ENCODE measurements at regions not wholly inside any gene's neighbourhood (a gene's known extent, or its start where the extent isn't known, plus 50 kb on each side); places are given as distances from the start of the nearest gene placed in this dataset.

GRCh38 chr3:187914231-187914630, 169.0 kb upstream of the BCL6 start:
- no peak for TF ChIP-seq ZNF416 (CRISPR knock-in tag; IDR thresholded peaks at IDR 0.05)
- TF ChIP-seq GABPB1 (CRISPR knock-in tag; IDR thresholded peaks at IDR 0.05): no peak
- TF ChIP-seq FOXJ3 (CRISPR knock-in tag; IDR thresholded peaks at IDR 0.05; ENCODE audit: borderline replicate concordance): no peak
- no peak for TF ChIP-seq SMAD4 (CRISPR knock-in tag; IDR thresholded peaks at IDR 0.05)
- no peak for TF ChIP-seq PRDM15 (CRISPR knock-in tag; IDR thresholded peaks at IDR 0.05)
- TF ChIP-seq, protein P1, sequence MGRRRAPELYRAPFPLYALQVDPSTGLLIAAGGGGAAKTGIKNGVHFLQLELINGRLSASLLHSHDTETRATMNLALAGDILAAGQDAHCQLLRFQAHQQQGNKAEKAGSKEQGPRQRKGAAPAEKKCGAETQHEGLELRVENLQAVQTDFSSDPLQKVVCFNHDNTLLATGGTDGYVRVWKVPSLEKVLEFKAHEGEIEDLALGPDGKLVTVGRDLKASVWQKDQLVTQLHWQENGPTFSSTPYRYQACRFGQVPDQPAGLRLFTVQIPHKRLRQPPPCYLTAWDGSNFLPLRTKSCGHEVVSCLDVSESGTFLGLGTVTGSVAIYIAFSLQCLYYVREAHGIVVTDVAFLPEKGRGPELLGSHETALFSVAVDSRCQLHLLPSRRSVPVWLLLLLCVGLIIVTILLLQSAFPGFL (CRISPR knock-in tag; IDR thresholded peaks at IDR 0.05; ENCODE audit: borderline replicate concordance): no peak
- no peak for TF ChIP-seq MXD4 (CRISPR knock-in tag; IDR thresholded peaks at IDR 0.05; ENCODE audit: borderline replicate concordance)
- TF ChIP-seq GRHL2 (CRISPR knock-in tag; IDR thresholded peaks at IDR 0.05; ENCODE audit: insufficient replicate concordance, severe bottlenecking): no peak
- TF ChIP-seq, protein P2, sequence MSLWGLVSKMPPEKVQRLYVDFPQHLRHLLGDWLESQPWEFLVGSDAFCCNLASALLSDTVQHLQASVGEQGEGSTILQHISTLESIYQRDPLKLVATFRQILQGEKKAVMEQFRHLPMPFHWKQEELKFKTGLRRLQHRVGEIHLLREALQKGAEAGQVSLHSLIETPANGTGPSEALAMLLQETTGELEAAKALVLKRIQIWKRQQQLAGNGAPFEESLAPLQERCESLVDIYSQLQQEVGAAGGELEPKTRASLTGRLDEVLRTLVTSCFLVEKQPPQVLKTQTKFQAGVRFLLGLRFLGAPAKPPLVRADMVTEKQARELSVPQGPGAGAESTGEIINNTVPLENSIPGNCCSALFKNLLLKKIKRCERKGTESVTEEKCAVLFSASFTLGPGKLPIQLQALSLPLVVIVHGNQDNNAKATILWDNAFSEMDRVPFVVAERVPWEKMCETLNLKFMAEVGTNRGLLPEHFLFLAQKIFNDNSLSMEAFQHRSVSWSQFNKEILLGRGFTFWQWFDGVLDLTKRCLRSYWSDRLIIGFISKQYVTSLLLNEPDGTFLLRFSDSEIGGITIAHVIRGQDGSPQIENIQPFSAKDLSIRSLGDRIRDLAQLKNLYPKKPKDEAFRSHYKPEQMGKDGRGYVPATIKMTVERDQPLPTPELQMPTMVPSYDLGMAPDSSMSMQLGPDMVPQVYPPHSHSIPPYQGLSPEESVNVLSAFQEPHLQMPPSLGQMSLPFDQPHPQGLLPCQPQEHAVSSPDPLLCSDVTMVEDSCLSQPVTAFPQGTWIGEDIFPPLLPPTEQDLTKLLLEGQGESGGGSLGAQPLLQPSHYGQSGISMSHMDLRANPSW (CRISPR knock-in tag; conservative IDR thresholded peaks at IDR 0.05; ENCODE audit: low read depth): no peak
- no peak for TF ChIP-seq ZNF232 (CRISPR knock-in tag; IDR thresholded peaks at IDR 0.05)
- no peak for TF ChIP-seq HMGA2 (CRISPR knock-in tag; IDR thresholded peaks at IDR 0.05)
- TF ChIP-seq TEAD1 (CRISPR knock-in tag; IDR thresholded peaks at IDR 0.05): no peak
- no peak for TF ChIP-seq NR2C2 (CRISPR knock-in tag; IDR thresholded peaks at IDR 0.05)
- TF ChIP-seq MLX (CRISPR knock-in tag; IDR thresholded peaks at IDR 0.05): no peak
- no peak for TF ChIP-seq TCF7 (CRISPR knock-in tag; IDR thresholded peaks at IDR 0.05; ENCODE audit: low read depth)
- no peak for TF ChIP-seq SP1 (CRISPR knock-in tag; conservative IDR thresholded peaks at IDR 0.05)
- TF ChIP-seq, protein P3, sequence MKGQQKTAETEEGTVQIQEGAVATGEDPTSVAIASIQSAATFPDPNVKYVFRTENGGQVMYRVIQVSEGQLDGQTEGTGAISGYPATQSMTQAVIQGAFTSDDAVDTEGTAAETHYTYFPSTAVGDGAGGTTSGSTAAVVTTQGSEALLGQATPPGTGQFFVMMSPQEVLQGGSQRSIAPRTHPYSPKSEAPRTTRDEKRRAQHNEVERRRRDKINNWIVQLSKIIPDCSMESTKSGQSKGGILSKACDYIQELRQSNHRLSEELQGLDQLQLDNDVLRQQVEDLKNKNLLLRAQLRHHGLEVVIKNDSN (CRISPR knock-in tag; IDR thresholded peaks at IDR 0.05): no peak
- TF ChIP-seq SMAD3 (CRISPR knock-in tag; IDR thresholded peaks at IDR 0.05; ENCODE audit: borderline replicate concordance): no peak
- TF ChIP-seq ZNF396 (CRISPR knock-in tag; IDR thresholded peaks at IDR 0.05; ENCODE audit: borderline replicate concordance): no peak
- ChIA-PET POLR2A (no interaction called here), CTCF (interaction anchor here (1.5 kb wide), 1 partner anchor 171 kb away, joined by 5 read pairs; no protein-coding TSS in a partner anchor)
- ATAC-seq: no peak
- Mint-ChIP-seq H3K4me1 (peaks cover 65% of the 10 kb centered on the region), H3K27ac (no peak overlapping the region), H3K27me3 (ENCODE audit: low read depth) (peaks cover 3% of the 10 kb centered on the region; the same call in 1 of the 2 replicates), H3K36me3 (no peaks in the 10 kb centered on the region), H3K4me3 (no peak overlapping the region), H3K9me3 (no peaks in the 10 kb centered on the region)
- no peak for DNase-seq (ENCODE audit: low spot score)

Data from WTC11 (cell line).